Tibial nerve (tissue), 4 donors: ENCODE measurements at regions not wholly inside any gene's neighbourhood (a gene's known extent, or its start where the extent isn't known, plus 50 kb on each side); places are given as distances from the start of the nearest gene placed in this dataset.

Source experiments
- CTCF ChIP-seq, 5 experiments: fragments of 200-600 bp in 3 of 5; fragments of 450-650 bp in 2 of 5; sonication (generic) in 3 of 5; IDR thresholded peaks; one replicate each; pipeline ENCODE4 v1.5.1; 2016 to 2019; ENCODE audit warnings: antibody characterized with exemption in 5 of 5, mild to moderate bottlenecking in 3 of 5, moderate library complexity in 2 of 5
- EP300 ChIP-seq, 2 donors: sonication (generic); formaldehyde crosslinking; IDR thresholded peaks; one replicate each; pipeline ENCODE4 v1.6.1; 2017; ENCODE audit warnings: antibody characterized with exemption in 2 of 2, mild to moderate bottlenecking in 1 of 2
- POLR2A ChIP-seq, 2 donors: fragments of 450-650 bp; IDR thresholded peaks; one replicate each; pipeline ENCODE4 v1.6.1; 2017; ENCODE audit warnings: antibody characterized with exemption in 2 of 2, mild to moderate bottlenecking in 2 of 2, moderate library complexity in 2 of 2

DNA sequence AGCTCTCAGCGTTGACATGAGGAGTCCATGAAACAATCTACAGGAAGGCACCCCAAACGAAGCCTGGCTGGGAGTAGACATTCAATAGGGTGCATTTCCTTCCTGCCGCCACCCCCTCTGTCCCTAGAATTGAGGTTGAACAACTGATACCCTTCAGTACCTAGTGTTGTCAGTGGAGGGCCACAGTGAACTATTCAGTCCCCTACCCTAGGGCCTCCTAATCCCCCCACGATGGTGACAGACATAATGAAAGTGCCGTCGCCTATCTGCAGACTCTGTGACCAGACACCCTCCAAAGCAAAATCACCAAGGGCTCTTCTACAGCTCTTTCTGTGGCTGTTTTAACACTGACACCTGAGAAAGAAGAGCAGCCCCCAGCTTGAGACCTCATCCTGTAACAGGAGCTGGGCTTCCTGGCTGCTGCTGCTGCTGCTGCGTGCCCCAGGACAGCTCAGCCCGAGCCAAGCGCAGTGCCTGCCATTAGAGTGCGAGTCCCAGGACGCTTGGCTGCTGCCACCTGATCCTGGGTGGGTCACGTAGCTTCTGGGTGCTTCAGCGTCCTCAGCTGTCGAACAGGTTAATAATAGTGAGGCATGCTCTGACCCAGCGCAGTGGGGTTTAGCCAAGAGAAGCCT, 183.0 kb downstream of the ZBTB18 start:
- no peak for TF ChIP-seq CTCF (IDR thresholded peaks at IDR 0.05)
- TF ChIP-seq POLR2A (IDR thresholded peaks at IDR 0.05) = no peak
- no peak for TF ChIP-seq EP300 (IDR thresholded peaks at IDR 0.05)
